VCaP (cell line): ENCODE measurements at regions not wholly inside any gene's neighbourhood (a gene's known extent, or its start where the extent isn't known, plus 50 kb on each side); places are given as distances from the start of the nearest gene placed in this dataset.
"Not testable (repeated sequence)": the region's sequence is repeated elsewhere in the genome, so short reads cannot be mapped to it uniquely, and the experiment has no call there.

ENCODE experiments used
- H3K27ac ChIP-seq: fragments of 450-650 bp; 2 replicates; pipeline ENCODE4 v1.5.1; 2017
- TF ChIP-seq, protein P1 (sequence below): fragments of 450-650 bp; conservative IDR thresholded peaks from 2 replicates; pipeline ENCODE4 v1.5.1; 2017; ENCODE audit warnings: mild to moderate bottlenecking, moderate library complexity

DNA sequence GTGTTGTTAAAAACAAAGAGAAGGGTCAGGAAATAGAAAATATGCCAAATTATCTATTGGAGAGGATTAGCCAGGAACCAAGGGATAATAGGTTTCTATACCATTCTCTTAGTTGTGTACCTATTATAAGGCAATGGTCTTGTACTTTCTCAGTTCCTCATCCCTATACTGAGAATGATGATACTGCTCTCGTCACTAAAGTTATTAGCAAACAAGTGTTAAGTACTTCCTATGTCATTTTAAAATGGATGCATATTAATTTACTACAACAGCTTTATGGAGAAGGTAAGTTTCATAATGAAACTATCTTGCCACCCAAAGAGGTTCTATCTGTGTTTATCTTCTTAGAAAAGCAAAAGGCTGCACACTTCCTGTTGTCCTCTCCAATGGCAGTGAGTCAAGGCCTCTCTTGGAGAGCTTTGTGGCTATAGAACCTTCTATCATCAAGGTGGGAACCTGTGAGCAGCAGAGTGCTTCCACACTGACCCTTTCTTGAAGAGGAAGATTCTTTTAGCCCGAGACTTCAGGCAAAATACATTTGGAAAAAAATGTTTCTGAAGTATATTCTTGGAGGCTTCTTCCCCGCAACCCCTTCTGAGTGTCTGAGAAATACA is 460.7 kb upstream of the FANCL start:
- H3K27ac ChIP-seq = no peak overlapping the region
- TF ChIP-seq, protein P1, sequence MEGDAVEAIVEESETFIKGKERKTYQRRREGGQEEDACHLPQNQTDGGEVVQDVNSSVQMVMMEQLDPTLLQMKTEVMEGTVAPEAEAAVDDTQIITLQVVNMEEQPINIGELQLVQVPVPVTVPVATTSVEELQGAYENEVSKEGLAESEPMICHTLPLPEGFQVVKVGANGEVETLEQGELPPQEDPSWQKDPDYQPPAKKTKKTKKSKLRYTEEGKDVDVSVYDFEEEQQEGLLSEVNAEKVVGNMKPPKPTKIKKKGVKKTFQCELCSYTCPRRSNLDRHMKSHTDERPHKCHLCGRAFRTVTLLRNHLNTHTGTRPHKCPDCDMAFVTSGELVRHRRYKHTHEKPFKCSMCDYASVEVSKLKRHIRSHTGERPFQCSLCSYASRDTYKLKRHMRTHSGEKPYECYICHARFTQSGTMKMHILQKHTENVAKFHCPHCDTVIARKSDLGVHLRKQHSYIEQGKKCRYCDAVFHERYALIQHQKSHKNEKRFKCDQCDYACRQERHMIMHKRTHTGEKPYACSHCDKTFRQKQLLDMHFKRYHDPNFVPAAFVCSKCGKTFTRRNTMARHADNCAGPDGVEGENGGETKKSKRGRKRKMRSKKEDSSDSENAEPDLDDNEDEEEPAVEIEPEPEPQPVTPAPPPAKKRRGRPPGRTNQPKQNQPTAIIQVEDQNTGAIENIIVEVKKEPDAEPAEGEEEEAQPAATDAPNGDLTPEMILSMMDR = no peak

DNA sequence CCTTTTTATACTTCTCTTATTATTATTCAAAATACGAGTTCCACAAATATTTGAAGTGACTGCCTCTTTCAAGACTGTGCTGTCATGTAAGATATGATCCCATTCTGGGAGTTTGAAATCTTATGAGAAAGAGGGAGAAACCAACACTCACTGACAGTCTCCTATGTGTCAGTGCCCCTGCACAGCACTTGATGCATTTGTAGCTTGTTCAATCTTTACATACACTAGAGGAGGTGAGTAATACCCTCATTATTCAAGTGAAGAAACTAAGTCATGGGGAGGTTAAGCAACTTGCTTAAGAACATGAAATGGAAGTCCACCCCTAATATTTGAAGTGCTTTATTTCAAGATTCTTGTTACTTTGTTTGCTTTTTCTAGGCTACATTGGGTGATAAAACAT is 459.5 kb upstream of the FANCL start:
- H3K27ac ChIP-seq = no peak overlapping the region
- TF ChIP-seq, protein P1 = no peak

DNA sequence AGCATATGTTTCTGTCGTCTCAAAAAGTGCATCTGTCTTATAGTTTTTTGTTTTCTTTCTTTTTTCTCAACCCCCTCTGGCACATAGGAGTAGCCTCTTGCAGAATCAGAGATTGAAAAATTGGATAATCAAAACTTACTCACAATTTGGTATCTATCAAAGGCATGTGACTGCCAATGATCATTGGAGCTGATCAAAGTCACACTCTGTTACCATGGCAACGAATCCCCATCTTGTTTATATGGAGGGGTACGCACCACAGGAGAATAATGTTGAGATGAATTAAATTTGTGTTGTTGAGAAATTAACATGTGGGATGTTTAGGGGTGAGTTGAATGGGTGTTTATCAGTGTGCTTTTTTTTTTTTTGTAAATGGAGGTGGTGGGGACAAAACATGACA is 458.3 kb upstream of the FANCL start:
- TF ChIP-seq, protein P1 = no peak
- H3K27ac ChIP-seq = no peak overlapping the region

DNA sequence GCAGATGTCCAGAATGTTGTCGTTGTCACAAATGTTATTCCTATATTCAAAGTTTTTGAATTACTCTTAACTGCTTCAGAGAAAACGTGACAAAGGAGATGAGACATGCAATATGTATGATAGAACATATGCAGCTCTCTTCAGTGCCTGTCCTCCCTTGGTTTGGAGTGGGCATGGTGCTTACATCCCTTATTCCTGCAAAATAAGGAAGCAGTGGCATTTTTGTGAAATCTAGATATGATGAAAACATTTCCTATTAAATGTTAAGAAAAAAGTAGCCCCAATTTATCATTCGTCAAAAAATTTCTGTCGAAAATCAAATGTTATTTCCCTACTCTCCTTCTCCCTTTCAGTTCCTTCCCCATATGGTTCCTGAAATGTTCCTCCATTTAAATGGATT is 457.5 kb upstream of the FANCL start:
- TF ChIP-seq, protein P1 = no peak
- no peak overlapping the region for H3K27ac ChIP-seq

DNA sequence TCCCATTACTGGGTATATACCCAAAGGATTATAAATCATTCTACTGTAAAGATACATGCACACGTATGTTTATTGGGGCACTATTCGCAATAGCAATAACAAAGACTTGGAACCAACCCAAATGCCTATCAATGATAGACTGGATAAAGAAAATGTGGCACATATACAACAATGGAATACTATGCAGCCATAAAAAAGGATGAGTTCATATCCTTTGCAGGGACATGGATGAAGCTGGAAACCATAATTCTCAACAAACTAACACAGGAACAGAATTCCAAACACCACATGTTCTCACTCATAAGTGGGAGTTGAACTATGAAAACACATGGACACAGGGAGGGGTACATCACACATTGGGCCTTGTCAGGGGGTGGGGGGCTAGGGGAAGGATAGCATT is 453.0 kb upstream of the FANCL start:
- H3K27ac ChIP-seq = not testable (repeated sequence)

DNA sequence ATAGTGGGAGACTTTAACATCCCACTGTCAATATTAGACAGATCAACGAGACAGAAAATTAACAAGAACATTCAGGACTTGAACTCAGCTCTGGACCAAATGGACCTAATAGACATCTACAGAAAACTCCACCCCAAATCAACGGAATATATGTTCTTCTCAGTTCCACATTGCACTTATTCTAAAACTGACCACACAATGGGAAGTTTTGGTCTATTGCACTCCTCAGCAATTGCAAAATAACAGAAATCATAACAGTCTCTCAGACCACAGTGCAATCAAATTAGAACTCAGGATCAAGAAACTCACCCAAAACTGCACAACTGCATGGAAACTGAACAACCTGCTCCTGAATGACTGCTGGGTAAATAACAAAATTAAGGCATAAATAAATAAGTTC is 449.9 kb upstream of the FANCL start:
- not testable (repeated sequence) for H3K27ac ChIP-seq

DNA sequence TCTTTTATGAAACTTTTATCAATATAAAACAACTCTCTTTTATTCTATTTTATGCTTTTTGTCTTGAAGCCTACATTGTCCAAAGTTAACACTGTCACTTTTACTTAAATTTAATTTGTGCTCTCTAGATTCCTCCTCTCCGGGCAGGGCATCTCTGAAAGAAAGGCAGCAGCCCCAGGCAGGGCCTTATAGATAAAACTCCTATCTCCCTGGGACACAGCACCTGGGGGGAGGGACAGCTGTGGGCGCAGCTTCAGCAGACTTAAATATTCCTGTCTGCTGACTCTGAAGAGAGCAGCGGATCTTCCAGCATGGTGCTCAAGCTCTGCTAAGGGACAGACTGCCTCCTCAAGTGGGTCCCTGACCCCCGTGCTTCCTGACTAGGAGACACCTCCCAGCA is 447.7 kb upstream of the FANCL start:
- TF ChIP-seq, protein P1 = no peak
- H3K27ac ChIP-seq = no peak overlapping the region

DNA sequence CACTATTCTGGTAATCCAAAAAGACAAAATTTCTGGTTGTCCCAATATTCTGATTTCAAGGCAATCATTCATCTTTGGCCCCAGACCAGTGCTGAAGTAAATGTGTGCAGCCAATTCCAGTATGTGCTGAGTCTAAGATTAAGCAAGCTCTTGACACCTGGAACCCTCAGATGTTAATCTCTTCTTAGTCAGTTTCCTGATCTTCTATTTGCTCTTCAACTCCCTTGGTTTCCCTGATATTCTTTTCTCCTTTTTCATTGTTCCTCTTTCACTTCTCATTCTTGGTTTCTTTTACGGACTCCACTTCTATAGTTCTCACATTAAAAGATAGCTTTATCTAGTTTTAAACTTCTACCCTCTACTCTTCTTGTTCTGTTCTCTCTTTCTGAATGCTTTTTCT is 445.7 kb upstream of the FANCL start:
- H3K27ac ChIP-seq = no peak overlapping the region
- TF ChIP-seq, protein P1 = no peak

DNA sequence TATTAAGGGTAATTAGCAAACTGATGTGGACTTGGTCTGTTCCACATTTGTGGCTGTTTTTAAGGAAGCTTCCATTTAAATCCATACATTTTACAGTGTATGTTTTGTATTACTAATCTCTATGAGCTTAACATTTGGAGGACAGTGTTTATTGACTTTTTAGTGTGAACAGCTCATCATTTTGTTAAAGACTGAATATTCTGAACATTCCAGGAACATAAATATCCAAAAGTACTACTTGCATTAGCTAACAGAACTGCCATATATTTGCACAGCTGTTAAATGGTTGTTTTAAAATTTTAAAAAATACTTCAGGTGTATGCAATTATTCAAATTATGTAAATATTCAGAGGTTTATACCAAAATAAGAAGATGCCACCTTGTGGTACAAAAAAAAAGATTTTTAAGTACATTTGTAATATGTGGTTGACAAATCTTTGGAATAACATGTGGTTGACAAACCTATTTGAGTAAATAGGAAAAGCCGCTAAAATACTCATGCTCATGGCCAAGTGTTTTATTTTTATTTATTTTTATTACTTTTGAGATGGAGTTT is 439.7 kb upstream of the FANCL start:
- H3K27ac ChIP-seq = no peak overlapping the region
- TF ChIP-seq, protein P1 = peak; percentile 53
